ENCODE measurements at regions not wholly inside any gene's neighbourhood (a gene's known extent, or its start where the extent isn't known, plus 50 kb on each side); places are given as distances from the start of the nearest gene placed in this dataset.

DNA sequence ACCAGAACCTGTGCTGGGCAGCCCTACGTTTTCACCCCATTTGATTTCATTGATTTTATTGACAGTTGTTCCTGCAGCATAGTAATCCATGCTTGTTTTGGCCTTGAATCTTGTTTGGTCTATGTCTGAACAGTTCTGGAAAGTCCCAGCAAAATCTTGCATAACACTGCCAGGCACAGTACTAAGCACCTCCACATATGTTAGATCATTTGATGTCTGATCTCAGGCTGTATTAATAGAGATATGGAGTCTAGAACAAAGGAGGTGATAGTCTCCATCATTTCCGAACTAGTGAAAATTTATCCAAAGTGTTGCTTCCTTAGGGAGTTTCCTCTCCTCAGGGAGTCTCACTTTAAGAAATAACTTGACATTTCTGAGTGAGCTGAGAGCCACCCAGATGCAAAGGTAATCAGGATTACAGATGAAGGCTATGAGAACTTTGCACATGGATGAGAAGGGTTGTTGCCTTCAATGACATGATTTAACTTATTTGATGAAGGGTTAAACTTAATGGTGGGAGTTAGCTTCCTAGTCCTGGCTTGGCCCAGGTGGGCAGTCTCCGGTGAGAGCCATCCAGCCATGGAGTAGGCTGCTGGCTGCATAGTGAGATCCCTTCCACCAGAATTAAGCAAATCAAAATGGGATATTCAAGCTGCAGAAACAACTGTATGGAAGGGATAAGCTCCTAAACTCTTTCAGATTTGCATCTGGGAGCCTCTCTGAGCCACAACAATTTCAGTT is 173.8 kb upstream of the MVB12B start:
- no peaks in the 10 kb centered on the region for H4K20me1 ChIP-seq (ENCODE audit: insufficient read depth, low read length)
- H3K36me3 ChIP-seq (replicated peaks in 1 of 2; ENCODE audit: control insufficient read depth in 1 of 2, insufficient read depth in 2 of 2, low read length in 2 of 2): no peaks in the 10 kb centered on the region
- H3K4me3 ChIP-seq (replicated peaks in 1 of 3; ENCODE audit: low read depth in 2 of 3, low read length in 3 of 3): no peak overlapping the region
- H3K27me3 ChIP-seq (ENCODE audit: control insufficient read depth in 2 of 2, insufficient read depth in 2 of 2, low read length in 2 of 2): no peaks in the 10 kb centered on the region
- WGBS (ENCODE audit: insufficient coverage): 100% methylated on average over 1 of the region's 3 CpGs
- H3K79me2 ChIP-seq (ENCODE audit: insufficient read depth, low read length): no peaks in the 10 kb centered on the region
- no peaks in the 10 kb centered on the region for H3K4me1 Mint-ChIP-seq
- no peak for DNase-seq
- H3K9ac ChIP-seq (ENCODE audit: insufficient read depth, low read length, poor library complexity, severe bottlenecking): no peak overlapping the region
- no peaks in the 10 kb centered on the region for H3K36me3 Mint-ChIP-seq
- intact Hi-C loops (cut with micrococcal nuclease): no loop called here
- TF ChIP-seq, protein P1, sequence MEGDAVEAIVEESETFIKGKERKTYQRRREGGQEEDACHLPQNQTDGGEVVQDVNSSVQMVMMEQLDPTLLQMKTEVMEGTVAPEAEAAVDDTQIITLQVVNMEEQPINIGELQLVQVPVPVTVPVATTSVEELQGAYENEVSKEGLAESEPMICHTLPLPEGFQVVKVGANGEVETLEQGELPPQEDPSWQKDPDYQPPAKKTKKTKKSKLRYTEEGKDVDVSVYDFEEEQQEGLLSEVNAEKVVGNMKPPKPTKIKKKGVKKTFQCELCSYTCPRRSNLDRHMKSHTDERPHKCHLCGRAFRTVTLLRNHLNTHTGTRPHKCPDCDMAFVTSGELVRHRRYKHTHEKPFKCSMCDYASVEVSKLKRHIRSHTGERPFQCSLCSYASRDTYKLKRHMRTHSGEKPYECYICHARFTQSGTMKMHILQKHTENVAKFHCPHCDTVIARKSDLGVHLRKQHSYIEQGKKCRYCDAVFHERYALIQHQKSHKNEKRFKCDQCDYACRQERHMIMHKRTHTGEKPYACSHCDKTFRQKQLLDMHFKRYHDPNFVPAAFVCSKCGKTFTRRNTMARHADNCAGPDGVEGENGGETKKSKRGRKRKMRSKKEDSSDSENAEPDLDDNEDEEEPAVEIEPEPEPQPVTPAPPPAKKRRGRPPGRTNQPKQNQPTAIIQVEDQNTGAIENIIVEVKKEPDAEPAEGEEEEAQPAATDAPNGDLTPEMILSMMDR (IDR thresholded peaks at IDR 0.05): no peak
- peaks cover 4 to 11% (median 5%) of the 10 kb centered on the region in 3 donors for H3K27me3 Mint-ChIP-seq (ENCODE audit: low read depth in 3 of 3)
- H3K4me1 ChIP-seq (ENCODE audit: control insufficient read depth in 1 of 2, insufficient read depth in 2 of 2, low read length in 2 of 2): no peaks in the 10 kb centered on the region
- no peaks in the 10 kb centered on the region for H3K9me3 ChIP-seq (replicated peaks in 1 of 2; ENCODE audit: control insufficient read depth in 1 of 2, insufficient read depth in 1 of 2, low read length in 2 of 2)
- H2AFZ ChIP-seq (ENCODE audit: insufficient read depth, low read depth, low read length, poor library complexity, severe bottlenecking): no peak overlapping the region
- H3K4me2 ChIP-seq (replicated peaks; ENCODE audit: extremely low read depth, low read length, poor library complexity, severe bottlenecking): no peak overlapping the region
- H3K9me3 Mint-ChIP-seq: no peaks in the 10 kb centered on the region
- H3K27ac Mint-ChIP-seq: no peak overlapping the region
- no peak overlapping the region for H3K4me3 Mint-ChIP-seq
- no peak overlapping the region for H3K27ac ChIP-seq (ENCODE audit: low read depth in 1 of 2, low read length in 2 of 2)

DNA sequence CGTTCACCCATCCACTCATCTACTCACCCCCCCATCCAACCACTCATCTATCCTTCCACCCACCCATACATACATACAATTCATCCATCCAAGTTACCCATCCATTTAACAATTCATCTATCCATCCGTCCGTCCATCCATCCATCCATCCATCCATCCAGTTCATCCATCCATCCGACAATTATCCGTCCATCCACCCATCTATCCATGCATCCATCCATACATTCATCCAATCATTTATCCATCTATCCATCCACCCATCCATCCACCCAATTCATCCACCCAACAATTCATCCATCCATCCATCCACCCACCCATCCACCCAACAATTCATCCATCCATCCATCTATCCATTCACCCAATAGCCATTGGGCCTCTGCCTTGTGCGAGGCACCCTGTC is 173.2 kb upstream of the MVB12B start:
- H2AFZ ChIP-seq (ENCODE audit: insufficient read depth, low read depth, low read length, poor library complexity, severe bottlenecking): no peak overlapping the region
- 68% methylated on average over 6 of the region's 6 CpGs for WGBS (ENCODE audit: insufficient coverage)
- no peaks in the 10 kb centered on the region for H3K79me2 ChIP-seq (ENCODE audit: insufficient read depth, low read length)
- intact Hi-C loops (cut with micrococcal nuclease): no loop called here
- H4K20me1 ChIP-seq (ENCODE audit: insufficient read depth, low read length): no peaks in the 10 kb centered on the region
- no peaks in the 10 kb centered on the region for H3K36me3 ChIP-seq (replicated peaks in 1 of 2; ENCODE audit: control insufficient read depth in 1 of 2, insufficient read depth in 2 of 2, low read length in 2 of 2)
- H3K4me1 ChIP-seq (ENCODE audit: control insufficient read depth in 1 of 2, insufficient read depth in 2 of 2, low read length in 2 of 2): no peaks in the 10 kb centered on the region
- H3K4me2 ChIP-seq (replicated peaks; ENCODE audit: extremely low read depth, low read length, poor library complexity, severe bottlenecking): no peak overlapping the region
- H3K9ac ChIP-seq (ENCODE audit: insufficient read depth, low read length, poor library complexity, severe bottlenecking): no peak overlapping the region
- H3K9me3 ChIP-seq (replicated peaks in 1 of 2; ENCODE audit: control insufficient read depth in 1 of 2, insufficient read depth in 1 of 2, low read length in 2 of 2): no peaks in the 10 kb centered on the region
- no peak overlapping the region for H3K27ac ChIP-seq (ENCODE audit: low read depth in 1 of 2, low read length in 2 of 2)
- no peak overlapping the region for H3K4me3 ChIP-seq (replicated peaks in 1 of 3; ENCODE audit: low read depth in 2 of 3, low read length in 3 of 3)
- Mint-ChIP-seq H3K36me3 (no peaks in the 10 kb centered on the region), H3K9me3 (no peaks in the 10 kb centered on the region), H3K27me3 (ENCODE audit: low read depth in 3 of 3) (peaks cover 2 to 9% (median 6%) of the 10 kb centered on the region in 3 donors), H3K4me1 (no peaks in the 10 kb centered on the region), H3K27ac (no peak overlapping the region), H3K4me3 (no peak overlapping the region)
- TF ChIP-seq, protein P1 (IDR thresholded peaks at IDR 0.05): no peak
- no peak for DNase-seq
- no peaks in the 10 kb centered on the region for H3K27me3 ChIP-seq (ENCODE audit: control insufficient read depth in 2 of 2, insufficient read depth in 2 of 2, low read length in 2 of 2)

Measured in CD14-positive monocyte (primary cell).